ENCODE measurements at regions not wholly inside any gene's neighbourhood (a gene's known extent, or its start where the extent isn't known, plus 50 kb on each side); places are given as distances from the start of the nearest gene placed in this dataset.

DNA sequence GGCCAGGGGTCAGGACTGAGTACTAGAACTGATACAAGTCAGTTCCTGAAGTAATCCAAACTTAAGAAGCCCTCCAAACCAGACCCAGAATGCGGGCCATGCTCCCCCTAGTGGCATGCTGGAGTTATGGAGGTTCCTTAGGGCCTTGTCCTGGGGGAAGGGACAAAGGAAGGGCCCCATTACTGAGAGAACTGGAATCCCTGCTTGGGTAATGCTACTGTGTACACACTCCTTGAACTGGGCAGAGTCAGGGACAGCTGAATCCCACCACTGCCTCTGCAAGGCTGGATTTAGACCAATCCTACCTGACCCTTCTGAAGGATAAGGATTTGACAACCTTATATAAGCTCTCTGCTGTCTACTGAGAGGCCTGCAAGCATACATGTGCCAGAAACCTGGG is 97.3 kb upstream of the AKIP1 start:
- Histone ChIP-seq H3K9ac (ENCODE audit: low read depth, low read length) (peak overlapping the region; percentile 60), H3K4me3 (ENCODE audit: low read length) (no peak overlapping the region), H3K4me1 (ENCODE audit: control insufficient read depth, insufficient read depth, low read length) (peaks cover 49% of the 10 kb centered on the region), H3K4me2 (ENCODE audit: low read length) (no peak overlapping the region), H3K9me3 (replicated peaks; ENCODE audit: low read length) (no peaks in the 10 kb centered on the region), H3K36me3 (ENCODE audit: insufficient read depth, low read length) (no peaks in the 10 kb centered on the region), H3K27me3 (ENCODE audit: control insufficient read depth, insufficient read depth, low read length) (no peaks in the 10 kb centered on the region)

DNA sequence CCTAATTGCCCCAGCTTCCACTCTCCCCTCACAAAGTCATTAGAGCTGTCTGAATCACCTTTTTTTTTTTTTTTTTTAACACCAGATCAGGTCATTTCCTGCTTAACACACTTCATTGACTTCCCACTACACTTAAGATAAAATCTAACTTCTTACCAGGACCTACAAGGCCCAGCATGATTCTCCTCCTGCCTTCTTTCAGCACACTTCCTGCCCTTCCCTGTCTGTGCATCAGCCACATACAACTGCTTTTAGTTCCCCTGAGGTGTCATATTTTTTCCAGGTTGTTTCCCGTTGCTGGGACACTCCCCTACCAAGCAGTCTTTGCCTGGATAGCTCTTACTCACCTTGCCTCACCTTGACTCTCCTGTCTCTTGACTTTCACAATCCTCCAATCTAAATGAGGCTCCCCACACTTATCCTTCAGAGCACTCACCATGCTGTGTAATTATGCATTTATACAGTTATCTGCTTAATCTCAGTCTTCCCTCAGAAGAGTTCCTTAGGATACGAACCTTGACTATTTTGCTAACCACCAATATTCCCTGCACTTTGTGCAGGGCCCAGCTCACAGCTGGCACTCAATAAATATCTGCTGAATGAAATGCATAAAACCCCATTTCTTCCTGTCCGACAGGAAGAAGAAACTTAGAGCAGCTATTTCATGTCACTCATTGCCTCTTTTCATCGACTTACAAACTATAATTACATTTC is 96.6 kb upstream of the AKIP1 start:
- Histone ChIP-seq H3K27me3 (ENCODE audit: control insufficient read depth, insufficient read depth, low read length) (no peaks in the 10 kb centered on the region), H3K4me1 (ENCODE audit: control insufficient read depth, insufficient read depth, low read length) (peaks cover 44% of the 10 kb centered on the region), H3K4me3 (ENCODE audit: low read length) (no peak overlapping the region), H3K4me2 (ENCODE audit: low read length) (peak overlapping the region; percentile 18), H3K9ac (ENCODE audit: low read depth, low read length) (peak overlapping the region; percentile 60), H3K9me3 (replicated peaks; ENCODE audit: low read length) (no peaks in the 10 kb centered on the region), H3K36me3 (ENCODE audit: insufficient read depth, low read length) (no peaks in the 10 kb centered on the region)

DNA sequence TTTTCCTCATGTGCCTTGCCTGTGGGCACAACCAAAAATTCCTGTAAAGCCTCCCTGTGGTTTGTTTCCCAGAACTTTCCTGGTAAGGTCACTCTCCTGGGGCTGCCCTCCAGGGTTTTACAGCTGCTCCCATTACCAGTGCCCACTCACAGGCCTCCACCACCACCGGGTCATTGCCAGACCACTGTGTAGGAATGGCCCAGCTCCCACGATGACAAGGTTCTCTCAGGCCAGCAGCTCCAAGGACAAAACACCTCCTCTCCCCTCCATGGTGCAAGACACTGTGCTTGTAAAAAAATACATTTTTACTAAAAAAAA is 96.1 kb upstream of the AKIP1 start:
- H3K4me2 ChIP-seq (ENCODE audit: low read length), result peak overlapping the region; percentile 18
- peaks cover 44% of the 10 kb centered on the region for H3K4me1 ChIP-seq (ENCODE audit: control insufficient read depth, insufficient read depth, low read length)
- peak overlapping the region; percentile 60 for H3K9ac ChIP-seq (ENCODE audit: low read depth, low read length)
- H3K36me3 ChIP-seq (ENCODE audit: insufficient read depth, low read length), result no peaks in the 10 kb centered on the region
- H3K4me3 ChIP-seq (ENCODE audit: low read length), result no peak overlapping the region
- no peaks in the 10 kb centered on the region for H3K27me3 ChIP-seq (ENCODE audit: control insufficient read depth, insufficient read depth, low read length)
- H3K9me3 ChIP-seq (replicated peaks; ENCODE audit: low read length), result no peaks in the 10 kb centered on the region

DNA sequence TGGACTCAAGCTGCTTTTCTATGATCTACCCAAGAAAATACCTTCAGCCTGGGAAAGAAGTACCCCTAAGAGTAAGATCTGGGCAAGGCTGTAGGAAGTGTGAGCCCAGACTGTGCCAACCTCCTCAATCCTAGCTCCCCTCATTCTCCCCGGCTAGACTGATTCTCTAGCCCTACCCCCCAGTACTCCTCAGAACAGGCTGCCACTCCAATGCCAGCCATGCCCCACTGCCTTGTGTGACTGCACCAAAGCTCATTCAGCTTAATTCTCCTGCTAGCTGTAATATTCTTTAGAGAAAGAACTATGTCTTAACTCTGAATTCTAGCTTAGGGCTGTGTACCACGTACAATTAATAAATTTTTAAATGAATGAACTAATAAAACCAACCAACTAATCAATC is 92.6 kb upstream of the AKIP1 start:
- Histone ChIP-seq H3K4me1 (ENCODE audit: control insufficient read depth, insufficient read depth, low read length) (peaks cover 19% of the 10 kb centered on the region), H3K4me2 (ENCODE audit: low read length) (no peak overlapping the region)

DNA sequence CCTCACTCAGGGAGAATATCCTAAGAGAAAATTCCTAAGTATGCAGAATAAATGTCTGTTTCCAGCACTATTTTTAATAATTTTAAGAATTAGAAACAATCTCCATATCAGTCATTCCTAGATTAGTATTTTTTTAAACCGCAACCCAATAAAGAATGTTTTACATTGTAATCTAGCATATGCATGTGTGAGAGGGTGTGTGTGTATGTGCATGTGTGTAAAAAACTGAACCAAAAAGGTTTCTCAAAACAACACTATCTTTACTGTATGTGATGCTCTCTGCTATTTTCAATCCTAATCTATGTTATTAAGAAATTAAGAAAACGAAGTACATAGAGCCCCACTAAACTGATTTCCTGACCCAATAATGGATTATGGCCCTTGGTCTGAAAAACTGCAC is 90.6 kb upstream of the AKIP1 start:
- Histone ChIP-seq H3K9ac (ENCODE audit: low read depth, low read length) (no peak overlapping the region), H3K4me2 (ENCODE audit: low read length) (no peak overlapping the region), H3K27me3 (ENCODE audit: control insufficient read depth, insufficient read depth, low read length) (no peaks in the 10 kb centered on the region), H3K9me3 (replicated peaks; ENCODE audit: low read length) (no peaks in the 10 kb centered on the region), H3K4me1 (ENCODE audit: control insufficient read depth, insufficient read depth, low read length) (peaks cover 2% of the 10 kb centered on the region), H3K4me3 (ENCODE audit: low read length) (no peak overlapping the region), H3K36me3 (ENCODE audit: insufficient read depth, low read length) (no peaks in the 10 kb centered on the region)

More for the DNA sequence above, 92.6 kb upstream of the AKIP1 start:
- Histone ChIP-seq H3K27me3 (ENCODE audit: control insufficient read depth, insufficient read depth, low read length) (no peaks in the 10 kb centered on the region), H3K9ac (ENCODE audit: low read depth, low read length) (no peak overlapping the region), H3K9me3 (replicated peaks; ENCODE audit: low read length) (no peaks in the 10 kb centered on the region), H3K4me3 (ENCODE audit: low read length) (no peak overlapping the region), H3K36me3 (ENCODE audit: insufficient read depth, low read length) (no peaks in the 10 kb centered on the region)

DNA sequence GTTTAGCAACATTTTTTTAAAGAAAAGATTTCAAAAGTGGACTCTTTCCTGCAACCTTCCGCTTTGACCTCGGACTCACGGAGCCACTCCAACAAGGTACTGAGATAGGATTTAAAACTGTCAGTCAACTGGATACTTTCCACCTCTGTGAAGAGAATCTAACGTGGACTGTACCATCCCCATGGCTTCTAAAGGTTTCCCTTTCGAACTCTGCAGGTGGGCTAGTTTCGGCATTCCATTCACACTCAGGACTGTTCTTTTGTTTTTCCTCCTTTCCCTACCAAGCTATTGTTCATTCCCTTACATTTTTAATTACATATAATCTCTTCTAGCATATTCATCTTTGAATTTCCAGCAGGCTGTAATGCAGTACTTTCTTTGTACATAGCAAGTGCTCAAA is 88.5 kb upstream of the AKIP1 start:
- no peak overlapping the region for H3K9ac ChIP-seq (ENCODE audit: low read depth, low read length)
- H3K27me3 ChIP-seq (ENCODE audit: control insufficient read depth, insufficient read depth, low read length), result no peaks in the 10 kb centered on the region

DNA sequence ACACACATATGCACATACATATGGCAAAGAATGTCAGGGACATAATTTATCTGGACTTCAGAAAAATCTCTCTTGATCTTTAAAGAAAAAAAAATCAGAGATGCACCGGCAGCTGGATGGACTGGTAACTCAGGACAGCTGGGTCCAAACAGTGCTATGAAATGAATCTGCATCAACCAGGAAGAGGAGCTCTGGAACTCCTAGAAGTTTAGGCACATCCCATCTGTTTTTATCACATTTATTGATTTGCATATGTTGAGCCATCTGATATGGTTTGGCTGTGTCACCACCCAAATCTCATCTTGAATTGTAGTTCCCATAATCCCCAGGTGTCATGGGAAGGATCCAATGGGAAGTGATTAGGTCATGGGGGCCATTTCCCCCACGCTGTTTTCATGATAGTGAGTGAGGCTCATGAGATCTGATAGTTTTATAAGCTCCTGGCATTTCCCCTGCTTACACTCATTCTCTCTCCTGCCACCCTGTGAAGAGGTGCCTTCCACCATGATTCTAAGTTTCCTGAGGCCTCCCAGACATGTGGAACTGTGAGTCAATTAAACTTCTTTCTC is 87.7 kb upstream of the AKIP1 start:
- H3K9me3 ChIP-seq (replicated peaks; ENCODE audit: low read length), result no peaks in the 10 kb centered on the region
- no peaks in the 10 kb centered on the region for H3K36me3 ChIP-seq (ENCODE audit: insufficient read depth, low read length)
- no peak overlapping the region for H3K4me2 ChIP-seq (ENCODE audit: low read length)
- H3K4me3 ChIP-seq (ENCODE audit: low read length), result no peak overlapping the region
- peaks cover 24% of the 10 kb centered on the region for H3K4me1 ChIP-seq (ENCODE audit: control insufficient read depth, insufficient read depth, low read length)
- no peak overlapping the region for H3K9ac ChIP-seq (ENCODE audit: low read depth, low read length)
- H3K27me3 ChIP-seq (ENCODE audit: control insufficient read depth, insufficient read depth, low read length), result no peaks in the 10 kb centered on the region

More for the DNA sequence above, 88.5 kb upstream of the AKIP1 start:
- Histone ChIP-seq H3K4me1 (ENCODE audit: control insufficient read depth, insufficient read depth, low read length) (peaks cover 21% of the 10 kb centered on the region), H3K4me2 (ENCODE audit: low read length) (no peak overlapping the region), H3K4me3 (ENCODE audit: low read length) (no peak overlapping the region), H3K36me3 (ENCODE audit: insufficient read depth, low read length) (no peaks in the 10 kb centered on the region), H3K9me3 (replicated peaks; ENCODE audit: low read length) (no peaks in the 10 kb centered on the region)

DNA sequence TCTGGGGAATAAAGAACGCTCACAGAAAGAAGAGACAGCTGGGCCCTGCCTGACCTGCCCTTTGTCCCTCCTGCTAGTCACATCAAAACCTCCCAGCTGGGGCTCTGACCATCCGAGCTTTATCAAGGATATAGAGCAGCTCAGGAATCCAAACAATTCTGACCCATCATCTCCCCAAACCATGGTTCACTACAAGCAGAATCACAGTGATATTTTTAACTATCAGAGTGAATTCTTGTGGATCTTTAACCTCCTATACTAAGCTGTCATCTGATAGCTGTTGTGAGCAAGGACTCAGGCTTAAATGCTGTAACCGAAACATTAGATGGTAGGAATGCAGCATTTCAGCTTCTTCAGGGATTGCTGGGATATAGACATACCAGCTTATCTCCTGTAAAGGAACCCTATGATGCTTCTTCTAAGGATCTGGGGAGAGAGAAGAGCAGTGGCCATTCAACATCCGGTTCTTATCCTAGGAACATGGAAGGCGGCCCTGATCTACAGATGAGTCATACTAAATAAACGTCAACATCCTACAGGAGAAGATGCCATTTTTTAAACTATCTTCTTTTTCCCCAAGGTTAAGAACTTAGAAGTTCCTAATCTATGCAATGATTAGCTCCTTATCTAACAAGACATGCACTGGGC is 84.7 kb upstream of the AKIP1 start:
- no peaks in the 10 kb centered on the region for H3K36me3 ChIP-seq (ENCODE audit: insufficient read depth, low read length)
- H3K9me3 ChIP-seq (replicated peaks; ENCODE audit: low read length), result no peaks in the 10 kb centered on the region
- H3K4me3 ChIP-seq (ENCODE audit: low read length), result peak overlapping the region; percentile 28
- H3K9ac ChIP-seq (ENCODE audit: low read depth, low read length), result peak overlapping the region; percentile 47
- H3K27me3 ChIP-seq (ENCODE audit: control insufficient read depth, insufficient read depth, low read length), result no peaks in the 10 kb centered on the region
- H3K4me1 ChIP-seq (ENCODE audit: control insufficient read depth, insufficient read depth, low read length), result peaks cover 24% of the 10 kb centered on the region
- H3K4me2 ChIP-seq (ENCODE audit: low read length), result peak overlapping the region; percentile 57

DNA sequence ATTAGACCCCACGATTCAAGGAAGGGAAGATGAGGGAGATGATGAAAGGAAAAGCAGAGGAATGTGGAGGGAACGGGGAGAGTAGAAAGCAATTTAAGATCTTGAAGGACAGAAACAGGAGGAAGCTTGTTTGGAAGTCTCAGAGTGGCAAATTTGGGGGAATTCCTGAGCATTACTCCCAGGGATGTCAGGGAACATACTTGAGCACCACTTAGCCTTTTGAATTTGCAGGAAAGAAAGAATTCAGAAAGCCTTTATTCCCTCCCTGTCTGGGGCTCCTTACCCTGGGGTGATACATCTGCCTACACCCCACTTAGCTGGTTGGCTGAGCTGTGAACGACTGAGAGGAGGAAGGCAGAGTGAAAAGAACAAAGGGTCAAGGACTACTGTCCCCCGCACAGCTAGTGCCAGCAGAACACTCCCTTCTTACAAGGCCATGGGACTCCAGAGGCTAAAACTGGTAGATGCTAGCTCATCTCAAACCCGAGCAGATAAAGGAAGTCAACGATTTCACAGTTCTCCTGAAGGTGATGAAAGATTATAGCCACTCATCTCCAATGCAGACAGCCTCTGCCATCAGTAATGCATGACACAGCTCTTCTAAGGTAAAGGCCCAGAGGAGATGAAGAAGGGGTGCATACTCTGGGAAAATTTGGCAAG is 84.0 kb upstream of the AKIP1 start:
- H3K9me3 ChIP-seq (replicated peaks; ENCODE audit: low read length), result no peaks in the 10 kb centered on the region
- peak overlapping the region; percentile 57 for H3K4me2 ChIP-seq (ENCODE audit: low read length)
- H3K4me1 ChIP-seq (ENCODE audit: control insufficient read depth, insufficient read depth, low read length), result peaks cover 28% of the 10 kb centered on the region
- peak overlapping the region; percentile 47 for H3K9ac ChIP-seq (ENCODE audit: low read depth, low read length)
- no peaks in the 10 kb centered on the region for H3K36me3 ChIP-seq (ENCODE audit: insufficient read depth, low read length)
- H3K4me3 ChIP-seq (ENCODE audit: low read length), result peak overlapping the region; percentile 28
- no peaks in the 10 kb centered on the region for H3K27me3 ChIP-seq (ENCODE audit: control insufficient read depth, insufficient read depth, low read length)

DNA sequence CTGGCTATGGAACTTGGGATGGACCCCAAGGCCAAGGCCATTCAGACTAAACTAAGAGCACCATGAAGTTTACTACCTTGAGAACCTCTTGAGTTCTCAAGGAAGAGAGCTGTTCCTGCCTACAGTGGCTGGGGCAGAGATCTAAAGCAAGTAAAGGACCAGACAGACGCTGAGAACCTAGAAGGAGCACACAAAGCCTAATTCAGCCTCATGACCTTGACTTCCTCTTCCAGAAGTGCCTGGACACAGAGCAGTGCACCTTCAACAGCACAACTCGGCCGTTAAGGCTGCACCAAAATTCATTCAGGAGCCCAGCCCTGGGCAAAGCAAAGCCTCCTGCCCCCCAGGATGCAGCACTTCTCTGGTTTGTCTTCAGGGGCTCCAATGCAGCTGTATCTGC is 82.9 kb upstream of the AKIP1 start:
- peaks cover 38% of the 10 kb centered on the region for H3K4me1 ChIP-seq (ENCODE audit: control insufficient read depth, insufficient read depth, low read length)
- no peak overlapping the region for H3K9ac ChIP-seq (ENCODE audit: low read depth, low read length)

DNA sequence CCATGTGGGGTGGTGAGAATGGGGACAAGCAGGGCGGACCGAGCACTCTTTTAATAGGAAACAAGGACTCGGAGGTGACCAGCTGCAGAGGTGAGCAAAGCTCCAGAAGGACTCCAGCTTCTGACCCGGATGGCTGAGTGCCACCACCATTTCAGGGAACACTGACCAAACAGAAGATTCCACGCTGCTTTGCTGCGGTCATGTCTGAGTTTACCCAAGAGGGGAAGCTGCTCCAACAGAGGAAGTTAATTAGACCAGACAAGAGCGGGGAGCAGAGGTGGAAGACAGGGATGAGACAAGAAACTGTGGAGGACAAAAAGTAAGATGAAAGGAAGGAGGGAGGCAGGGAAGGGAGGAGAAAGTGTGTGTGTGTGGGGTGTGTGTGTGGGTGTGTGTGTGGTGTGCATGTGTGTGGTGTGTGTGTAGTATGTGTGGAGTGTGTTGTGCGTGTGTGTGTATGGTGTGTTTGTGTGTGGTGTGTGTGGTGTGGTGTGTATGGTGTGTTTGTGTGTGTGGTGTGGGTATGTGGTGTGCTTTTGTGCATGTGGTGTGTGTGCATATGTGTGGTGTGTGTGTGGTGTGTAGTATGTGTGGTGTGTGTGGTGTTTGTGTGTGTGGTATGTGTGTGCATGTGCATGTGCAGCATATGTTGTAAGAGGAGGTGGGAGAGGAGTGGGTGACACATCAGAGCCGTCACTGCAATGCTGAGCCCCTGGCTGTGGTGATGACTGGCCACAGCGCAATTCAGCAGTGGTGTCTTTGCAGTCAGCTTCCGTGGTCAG is 82.2 kb upstream of the AKIP1 start:
- Histone ChIP-seq H3K36me3 (ENCODE audit: insufficient read depth, low read length) (no peaks in the 10 kb centered on the region), H3K4me2 (ENCODE audit: low read length) (no peak overlapping the region), H3K27me3 (ENCODE audit: control insufficient read depth, insufficient read depth, low read length) (no peaks in the 10 kb centered on the region), H3K4me3 (ENCODE audit: low read length) (no peak overlapping the region), H3K9ac (ENCODE audit: low read depth, low read length) (no peak overlapping the region), H3K4me1 (ENCODE audit: control insufficient read depth, insufficient read depth, low read length) (peaks cover 45% of the 10 kb centered on the region), H3K9me3 (replicated peaks; ENCODE audit: low read length) (no peaks in the 10 kb centered on the region)

More for the DNA sequence above, 82.9 kb upstream of the AKIP1 start:
- Histone ChIP-seq H3K4me2 (ENCODE audit: low read length) (no peak overlapping the region), H3K36me3 (ENCODE audit: insufficient read depth, low read length) (no peaks in the 10 kb centered on the region), H3K27me3 (ENCODE audit: control insufficient read depth, insufficient read depth, low read length) (no peaks in the 10 kb centered on the region), H3K9me3 (replicated peaks; ENCODE audit: low read length) (no peaks in the 10 kb centered on the region), H3K4me3 (ENCODE audit: low read length) (no peak overlapping the region)

All from skeletal muscle satellite cell (primary cell).